Prostate gland (tissue), 2 donors: ENCODE measurements at regions not wholly inside any gene's neighbourhood (a gene's known extent, or its start where the extent isn't known, plus 50 kb on each side); places are given as distances from the start of the nearest gene placed in this dataset.

ENCODE experiments used
- DNase-seq: peaks from one replicate; pipeline ENCODE4 v3.0.0-alpha.2; 2019; ENCODE audit warnings: low spot score
- H3K27ac ChIP-seq, 2 donors: fragments of 200-600 bp; sonication (generic); 2 replicates each; pipeline ENCODE4 v1.5.1; 2017 to 2019
- H3K27me3 ChIP-seq: fragments of 200-600 bp; sonication (generic); replicated peaks from 2 replicates; pipeline ENCODE4 v1.5.1; 2019; ENCODE audit not compliant: insufficient read depth
- H3K36me3 ChIP-seq, 2 donors: fragments of 200-600 bp; sonication (generic); 1 replicate in 1 of 2; 2 replicates in 1 of 2; pipeline versions ENCODE4 v1.5.1 to v1.8.1; 2017 to 2019
- H3K4me1 ChIP-seq: fragments of 200-600 bp; sonication (generic); replicated peaks from 2 replicates; pipeline ENCODE4 v1.5.1; 2019
- H3K4me3 ChIP-seq, 2 donors: fragments of 200-600 bp; sonication (generic); 2 replicates each; pipeline ENCODE4 v1.5.1; 2017 to 2019
- H3K9me3 ChIP-seq: fragments of 200-600 bp; sonication (generic); 2 replicates; pipeline ENCODE4 v1.5.1; 2017
- POLR2A ChIP-seq: fragments of 450-650 bp; IDR thresholded peaks from one replicate; pipeline ENCODE4 v1.6.1; 2016; ENCODE audit warnings: antibody characterized with exemption, mild to moderate bottlenecking
- POLR2AphosphoS5 ChIP-seq: sonication (generic); formaldehyde crosslinking; IDR thresholded peaks from one replicate; pipeline ENCODE4 v1.6.1; 2017; ENCODE audit warnings: antibody characterized with exemption
- WGBS: methylation state at CpG from one replicate; pipeline ENCODE4 v1.1.5; 2018; 5-methylcytosine and 5-hydroxymethylcytosine counted together
- intact Hi-C: fragments of 100-400 bp; cut with DNase I; formaldehyde crosslinking; loops from one replicate; pipeline ENCODE4 v1.14.2; 2022
- TF ChIP-seq, protein P1 (sequence below), 4 experiments: fragments of 200-600 bp in 2 of 4; fragments of 450-650 bp in 2 of 4; sonication (generic) in 2 of 4; IDR thresholded peaks; 1 replicate in 3 of 4; 2 replicates in 1 of 4; pipeline ENCODE4 v1.5.1; 2016 to 2019; ENCODE audit warnings: antibody characterized with exemption in 4 of 4, mild to moderate bottlenecking in 2 of 4, moderate library complexity in 2 of 4

DNA sequence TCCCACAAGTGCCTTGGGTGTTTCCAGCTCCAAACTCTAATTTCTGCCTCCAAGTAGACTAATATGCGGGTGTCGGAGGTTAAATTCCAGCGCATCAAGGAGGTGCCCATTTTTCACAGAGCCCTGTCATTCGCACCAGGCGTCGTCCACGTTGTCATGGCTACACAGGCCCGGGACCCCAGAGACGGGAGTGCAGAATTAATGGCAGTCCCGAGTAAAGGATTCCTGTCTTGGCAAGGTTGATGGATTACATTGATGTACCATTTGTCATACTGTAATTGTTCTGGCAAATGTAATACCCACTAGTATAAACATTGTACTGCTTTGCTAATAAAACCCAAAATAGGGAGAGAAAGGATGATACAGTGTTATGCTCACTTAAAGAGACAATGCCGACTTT, 222.9 kb upstream of the MYL2 start:
- intact Hi-C loops, result no loop called here
- DNase-seq, result no peak
- H3K9me3 ChIP-seq, result no peaks in the 10 kb centered on the region
- H3K4me1 ChIP-seq, result no peaks in the 10 kb centered on the region
- H3K27ac ChIP-seq, result no peak overlapping the region
- WGBS, result 23% methylated on average over 11 of the region's 11 CpGs
- no peaks in the 10 kb centered on the region for H3K36me3 ChIP-seq
- no peak for TF ChIP-seq POLR2AphosphoS5
- TF ChIP-seq POLR2A, result no peak
- TF ChIP-seq, protein P1, sequence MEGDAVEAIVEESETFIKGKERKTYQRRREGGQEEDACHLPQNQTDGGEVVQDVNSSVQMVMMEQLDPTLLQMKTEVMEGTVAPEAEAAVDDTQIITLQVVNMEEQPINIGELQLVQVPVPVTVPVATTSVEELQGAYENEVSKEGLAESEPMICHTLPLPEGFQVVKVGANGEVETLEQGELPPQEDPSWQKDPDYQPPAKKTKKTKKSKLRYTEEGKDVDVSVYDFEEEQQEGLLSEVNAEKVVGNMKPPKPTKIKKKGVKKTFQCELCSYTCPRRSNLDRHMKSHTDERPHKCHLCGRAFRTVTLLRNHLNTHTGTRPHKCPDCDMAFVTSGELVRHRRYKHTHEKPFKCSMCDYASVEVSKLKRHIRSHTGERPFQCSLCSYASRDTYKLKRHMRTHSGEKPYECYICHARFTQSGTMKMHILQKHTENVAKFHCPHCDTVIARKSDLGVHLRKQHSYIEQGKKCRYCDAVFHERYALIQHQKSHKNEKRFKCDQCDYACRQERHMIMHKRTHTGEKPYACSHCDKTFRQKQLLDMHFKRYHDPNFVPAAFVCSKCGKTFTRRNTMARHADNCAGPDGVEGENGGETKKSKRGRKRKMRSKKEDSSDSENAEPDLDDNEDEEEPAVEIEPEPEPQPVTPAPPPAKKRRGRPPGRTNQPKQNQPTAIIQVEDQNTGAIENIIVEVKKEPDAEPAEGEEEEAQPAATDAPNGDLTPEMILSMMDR (IDR thresholded peaks at IDR 0.05), result no peak
- no peak overlapping the region for H3K4me3 ChIP-seq
- H3K27me3 ChIP-seq, result no peaks in the 10 kb centered on the region

DNA sequence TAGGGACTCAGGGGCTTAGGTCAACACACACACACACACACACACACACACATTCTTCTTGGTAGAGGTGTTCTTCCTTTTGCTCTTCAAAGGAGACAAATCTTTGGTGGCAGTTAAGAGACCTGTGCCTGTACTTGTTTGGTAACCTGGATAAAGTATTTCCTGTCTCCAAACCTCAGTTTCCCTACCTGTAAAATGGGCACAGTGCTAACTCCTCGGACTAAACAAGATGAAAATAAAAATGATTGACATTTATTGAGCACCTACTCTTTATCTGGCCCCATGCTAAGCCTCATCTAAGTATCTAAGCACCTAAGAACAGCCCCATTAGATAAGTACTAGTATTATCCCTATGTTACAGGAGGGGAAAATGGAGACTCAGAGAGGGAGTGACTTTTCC, 220.8 kb upstream of the MYL2 start:
- Histone ChIP-seq H3K27me3 (no peaks in the 10 kb centered on the region), H3K27ac (no peak overlapping the region), H3K9me3 (no peaks in the 10 kb centered on the region), H3K36me3 (no peaks in the 10 kb centered on the region), H3K4me3 (no peak overlapping the region), H3K4me1 (no peaks in the 10 kb centered on the region)
- intact Hi-C loops, result no loop called here
- TF ChIP-seq POLR2A (no peak), POLR2AphosphoS5 (no peak)
- TF ChIP-seq, protein P1 (IDR thresholded peaks at IDR 0.05), result no peak
- WGBS, result 48% methylated on average over 1 of the region's 1 CpG
- no peak for DNase-seq

DNA sequence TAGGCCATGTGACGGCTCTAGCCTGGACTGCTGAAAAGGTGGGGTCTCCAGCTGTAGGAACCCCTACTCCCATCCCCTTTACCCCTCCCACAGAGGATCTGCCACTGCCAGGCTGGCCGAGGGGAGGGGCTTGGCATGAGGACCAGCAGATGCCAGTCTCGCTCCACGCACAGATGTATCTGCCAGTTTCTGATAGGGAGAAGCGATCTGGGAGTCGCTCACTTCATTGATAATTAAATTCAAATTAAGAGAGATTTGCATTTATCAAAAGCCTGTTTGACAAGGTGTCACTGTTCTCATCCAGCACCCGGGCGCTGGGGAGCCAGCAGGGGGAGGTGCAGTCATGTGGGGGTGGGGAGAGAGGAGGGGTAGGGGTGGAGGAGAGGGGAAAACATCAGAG, 217.6 kb upstream of the MYL2 start:
- H3K36me3 ChIP-seq, result no peaks in the 10 kb centered on the region
- H3K4me1 ChIP-seq, result no peaks in the 10 kb centered on the region
- H3K27me3 ChIP-seq, result no peaks in the 10 kb centered on the region
- TF ChIP-seq, protein P1 (IDR thresholded peaks at IDR 0.05), result no peak
- no peak for TF ChIP-seq POLR2AphosphoS5
- TF ChIP-seq POLR2A, result no peak
- no peaks in the 10 kb centered on the region for H3K9me3 ChIP-seq
- 58% methylated on average over 8 of the region's 8 CpGs for WGBS
- no peak overlapping the region for H3K4me3 ChIP-seq
- intact Hi-C loops, result no loop called here
- no peak for DNase-seq
- H3K27ac ChIP-seq, result no peak overlapping the region

DNA sequence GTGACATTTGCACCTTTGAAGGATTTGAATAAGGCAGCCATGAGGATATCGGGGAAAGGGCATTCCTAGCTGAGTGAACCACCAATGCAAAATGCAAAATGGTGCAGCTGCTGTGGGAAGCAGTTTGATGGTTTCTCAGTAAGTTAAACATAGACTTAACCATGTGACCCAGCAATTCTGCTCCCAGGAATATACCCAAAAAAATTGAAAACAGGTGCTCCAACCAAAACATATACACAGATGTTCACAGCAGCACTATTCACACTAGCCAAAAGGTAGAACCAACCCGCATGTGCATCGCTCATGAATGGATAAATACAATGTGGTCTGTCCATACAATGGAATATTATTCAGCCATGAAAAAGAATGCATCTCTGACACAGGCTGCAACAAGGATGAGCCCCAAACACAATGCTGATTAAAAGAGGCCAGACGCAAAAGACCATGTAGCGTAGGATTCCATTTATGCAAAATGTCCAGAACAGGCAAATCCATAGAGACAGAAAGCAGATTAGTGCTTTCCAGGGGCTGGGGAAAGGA, 215.0 kb upstream of the MYL2 start:
- intact Hi-C loops, result no loop called here
- H3K4me3 ChIP-seq, result no peak overlapping the region
- H3K9me3 ChIP-seq, result no peaks in the 10 kb centered on the region
- 96% methylated on average over 5 of the region's 5 CpGs for WGBS
- H3K27me3 ChIP-seq, result no peaks in the 10 kb centered on the region
- no peak overlapping the region for H3K27ac ChIP-seq
- TF ChIP-seq, protein P1 (IDR thresholded peaks at IDR 0.05), result no peak
- TF ChIP-seq POLR2A (no peak), POLR2AphosphoS5 (no peak)
- H3K4me1 ChIP-seq, result no peaks in the 10 kb centered on the region
- no peak for DNase-seq
- H3K36me3 ChIP-seq, result no peaks in the 10 kb centered on the region

DNA sequence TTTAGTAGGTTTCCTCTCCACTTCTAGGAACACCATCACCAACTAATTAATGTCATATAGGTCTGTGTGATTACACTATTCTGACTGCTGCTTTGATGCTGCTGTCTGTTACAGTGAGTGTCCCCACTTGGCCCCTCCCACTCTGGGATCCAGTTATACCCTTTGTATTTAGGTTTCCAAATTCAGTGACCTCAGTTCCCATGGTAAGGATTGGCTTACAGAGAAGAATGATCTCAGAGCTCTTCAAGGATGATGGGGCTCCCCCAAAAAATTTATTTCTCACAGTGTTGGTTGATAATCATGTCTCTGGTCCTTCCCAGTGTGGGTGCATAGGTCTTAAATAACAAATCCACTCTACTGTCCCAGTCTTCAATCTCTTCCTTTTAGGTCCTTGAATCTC, 210.0 kb upstream of the MYL2 start:
- Histone ChIP-seq H3K4me1 (no peaks in the 10 kb centered on the region), H3K27me3 (no peaks in the 10 kb centered on the region), H3K9me3 (no peaks in the 10 kb centered on the region), H3K36me3 (no peaks in the 10 kb centered on the region), H3K27ac (no peak overlapping the region), H3K4me3 (no peak overlapping the region)
- intact Hi-C loops, result no loop called here
- no peak for DNase-seq
- TF ChIP-seq, protein P1 (IDR thresholded peaks at IDR 0.05), result no peak
- TF ChIP-seq POLR2A (no peak), POLR2AphosphoS5 (no peak)
